ENCODE measurements at regions not wholly inside any gene's neighbourhood (a gene's known extent, or its start where the extent isn't known, plus 50 kb on each side); places are given as distances from the start of the nearest gene placed in this dataset.

- WGBS, 2 donors = 88 to 91% methylated on average over 8 of the region's 8 CpGs
These were observed 122.8 kb upstream of the MAFB start for GRCh38 chr20:40811660-40812414.

GRCh38 chr20:40812415-40812925 is 123.4 kb upstream of the MAFB start:
- no peak overlapping the region for H3K9ac ChIP-seq (ENCODE audit: insufficient read depth in 1 of 2, low read length in 2 of 2)
- 81 to 91% methylated on average over 7 of the region's 7 CpGs for WGBS, 2 donors
- no peak for ATAC-seq (ENCODE audit: insufficient read depth, low FRiP score)

More at GRCh38 chr20:40811660-40812414, 122.8 kb upstream of the MAFB start:
- H3K9ac ChIP-seq (ENCODE audit: insufficient read depth in 1 of 2, low read length in 2 of 2) = no peak overlapping the region
- no peaks in the 10 kb centered on the region for H3K4me1 ChIP-seq (ENCODE audit: control insufficient read depth in 5 of 5, insufficient read depth in 5 of 5, low read length in 5 of 5)
- DNase-seq (no peak), ATAC-seq (ENCODE audit: insufficient read depth, low FRiP score) (no peak)
- H3K27ac ChIP-seq (ENCODE audit: low read depth in 1 of 2, low read length in 1 of 2) = no peak overlapping the region
- no peaks in the 10 kb centered on the region for H3K9me3 ChIP-seq (ENCODE audit: control insufficient read depth in 4 of 4, insufficient read depth in 3 of 4, low read length in 3 of 4)
- no peak for TF ChIP-seq CTCF (IDR thresholded peaks at IDR 0.05; ENCODE audit: control extremely low read depth, extremely low read depth)
- H3K4me3 ChIP-seq = no peak overlapping the region
- H3K27me3 ChIP-seq (ENCODE audit: control insufficient read depth in 3 of 3, insufficient read depth in 3 of 3, low read length in 2 of 3) = peaks cover 0 to 10% (median 3%) of the 10 kb centered on the region in 3 donors
- H3K36me3 ChIP-seq (ENCODE audit: control insufficient read depth in 4 of 4, insufficient read depth in 4 of 4, low read length in 4 of 4) = no peaks in the 10 kb centered on the region

GRCh38 chr20:40813029-40813431 is 124.0 kb upstream of the MAFB start:
- whole genome bisulfite sequencing, 2 donors = 84 to 89% methylated on average over 5 of the region's 5 CpGs
- no peaks in the 10 kb centered on the region for H3K4me1 ChIP-seq (ENCODE audit: control insufficient read depth in 5 of 5, insufficient read depth in 5 of 5, low read length in 5 of 5)
- no peak overlapping the region for H3K9ac ChIP-seq (ENCODE audit: insufficient read depth in 1 of 2, low read length in 2 of 2)
- DNase-seq = no peak
- H3K9me3 ChIP-seq (ENCODE audit: control insufficient read depth in 4 of 4, insufficient read depth in 3 of 4, low read length in 3 of 4) = no peaks in the 10 kb centered on the region
- H3K27ac ChIP-seq (ENCODE audit: low read depth in 1 of 2, low read length in 1 of 2) = no peak overlapping the region
- TF ChIP-seq CTCF (IDR thresholded peaks at IDR 0.05; ENCODE audit: control extremely low read depth, extremely low read depth) = no peak
- no peaks in the 10 kb centered on the region for H3K36me3 ChIP-seq (ENCODE audit: control insufficient read depth in 4 of 4, insufficient read depth in 4 of 4, low read length in 4 of 4)
- peaks cover 0 to 8% (median under 1%) of the 10 kb centered on the region in 3 donors for H3K27me3 ChIP-seq (ENCODE audit: control insufficient read depth in 3 of 3, insufficient read depth in 3 of 3, low read length in 2 of 3)
- H3K4me3 ChIP-seq = no peak overlapping the region
- no peak for ATAC-seq (ENCODE audit: insufficient read depth, low FRiP score)

More at GRCh38 chr20:40812415-40812925, 123.4 kb upstream of the MAFB start:
- no peaks in the 10 kb centered on the region for H3K4me1 ChIP-seq (ENCODE audit: control insufficient read depth in 5 of 5, insufficient read depth in 5 of 5, low read length in 5 of 5)
- H3K4me3 ChIP-seq = no peak overlapping the region
- TF ChIP-seq CTCF (IDR thresholded peaks at IDR 0.05; ENCODE audit: control extremely low read depth, extremely low read depth) = no peak
- H3K27ac ChIP-seq (ENCODE audit: low read depth in 1 of 2, low read length in 1 of 2) = no peak overlapping the region
- H3K36me3 ChIP-seq (ENCODE audit: control insufficient read depth in 4 of 4, insufficient read depth in 4 of 4, low read length in 4 of 4) = no peaks in the 10 kb centered on the region
- H3K9me3 ChIP-seq (ENCODE audit: control insufficient read depth in 4 of 4, insufficient read depth in 3 of 4, low read length in 3 of 4) = no peaks in the 10 kb centered on the region
- DNase-seq = no peak
- H3K27me3 ChIP-seq (ENCODE audit: control insufficient read depth in 3 of 3, insufficient read depth in 3 of 3, low read length in 2 of 3) = peaks cover 0 to 10% (median 3%) of the 10 kb centered on the region in 3 donors
